A549 (cell line): ENCODE measurements at regions not wholly inside any gene's neighbourhood (a gene's known extent, or its start where the extent isn't known, plus 50 kb on each side); places are given as distances from the start of the nearest gene placed in this dataset.

ENCODE experiments used
- ATAC-seq, 2 experiments: fragments of 200-7000 bp in 1 of 2; fragments of >200 bp in 1 of 2; cut with Nextera tagmentation in 1 of 2; cut with Tn5 transposase in 1 of 2; 3 replicates each; pipeline versions ENCODE4 v1.8.0 to v1.9.1; 2018 to 2020; ENCODE audit warnings: mild to moderate bottlenecking in 1 of 2, moderate library complexity in 1 of 2
- CTCF ChIA-PET: fragments of 300-600 bp; sonication (Branson Sonifier 250); formaldehyde crosslinking; extraction: SDS; loops from one replicate; lab custom pipeline; 2021; ENCODE audit warnings: antibody characterized with exemption, inconsistent platforms; lab: Yijun Ruan, JAX
- POLR2A ChIA-PET: fragments of 350-600 bp; formaldehyde crosslinking; extraction: SDS; loops from one replicate; lab custom pipeline; 2021; ENCODE audit warnings: antibody characterized with exemption, inconsistent platforms; lab: Yijun Ruan, JAX
- DNase-seq, 2 experiments: peaks; one replicate each; pipeline versions ENCODE4 v3.0.0 to v3.0.0-alpha.2; 2011 to 2016; ENCODE audit warnings: low read depth in 1 of 2, low spot score in 1 of 2
- FAIRE-seq: peaks from 2 replicates; lab custom pipeline; 2011; peaks lifted over from hg19 to GRCh38; lab: Jason Lieb, UNC
- H3K27ac ChIP-seq, 2 experiments: fragments of >200 bp; sonication (Bioruptor Twin); formaldehyde crosslinking; 3 replicates each; pipeline ENCODE4 v1.5.1; 2016 to 2017
- H3K4me1 ChIP-seq: fragments of >200 bp; sonication (Bioruptor Twin); formaldehyde crosslinking; 3 replicates; pipeline ENCODE4 v1.6.1; 2016
- H3K4me2 ChIP-seq: fragments of >200 bp; sonication (Bioruptor Twin); formaldehyde crosslinking; 3 replicates; pipeline ENCODE4 v1.6.1; 2016
- H3K4me3 ChIP-seq: fragments of >200 bp; sonication (Bioruptor Twin); formaldehyde crosslinking; 3 replicates; pipeline ENCODE4 v1.5.1; 2016
- H3K9me3 ChIP-seq: fragments of >200 bp; sonication (Bioruptor Twin); formaldehyde crosslinking; 3 replicates; pipeline ENCODE4 v1.6.1; 2016
- CBX2 ChIP-seq: fragments of 200-600 bp; sonication (generic); IDR thresholded peaks from 2 replicates; pipeline ENCODE4 v1.6.1; 2016; ENCODE audit warnings: low read depth, mild to moderate bottlenecking, borderline replicate concordance
- CEBPB ChIP-seq, 2 experiments: fragments of >200 bp in 1 of 2; sonication (Bioruptor Twin) in 1 of 2; formaldehyde crosslinking in 1 of 2; IDR thresholded peaks; 2 replicates each; pipeline ENCODE4 v1.6.1; 2012 to 2016
- CHD4 ChIP-seq: fragments of 200-600 bp; sonication (generic); IDR thresholded peaks from 2 replicates; pipeline ENCODE4 v1.6.1; 2016; ENCODE audit warnings: antibody characterized with exemption, mild to moderate bottlenecking, borderline replicate concordance
- EHF ChIP-seq: fragments of 250-450 bp; sonication (Bioruptor Pico); IDR thresholded peaks from 2 replicates; pipeline ENCODE4 v1.5.0; 2020; ENCODE audit warnings: mild to moderate bottlenecking
- ESRRA ChIP-seq: fragments of 150-350 bp; IDR thresholded peaks from 2 replicates; pipeline ENCODE4 v1.6.1; 2014; ENCODE audit warnings: mild to moderate bottlenecking, low read length, borderline replicate concordance
- FOXS1 ChIP-seq: fragments of 250-450 bp; sonication (Bioruptor Pico); IDR thresholded peaks from 2 replicates; pipeline ENCODE4 v1.5.0; 2020; ENCODE audit warnings: mild to moderate bottlenecking, moderate library complexity
- HDAC2 ChIP-seq: fragments of 200-600 bp; sonication (generic); IDR thresholded peaks from 2 replicates; pipeline ENCODE4 v1.6.1; 2016
- HEYL ChIP-seq: fragments of 250-450 bp; sonication (Bioruptor Pico); IDR thresholded peaks from 2 replicates; pipeline ENCODE4 v1.8.0; 2021; ENCODE audit warnings: mild to moderate bottlenecking, moderate library complexity
- HOXB13 ChIP-seq: fragments of 250-450 bp; sonication (Bioruptor Pico); IDR thresholded peaks from 2 replicates; pipeline ENCODE4 v1.5.0; 2020; ENCODE audit warnings: low read depth, mild to moderate bottlenecking, moderate library complexity
- HOXB5 ChIP-seq: fragments of 250-450 bp; sonication (Bioruptor Pico); IDR thresholded peaks from 2 replicates; pipeline ENCODE4 v1.5.0; 2020; ENCODE audit warnings: mild to moderate bottlenecking, moderate library complexity
- JUN ChIP-seq, 2 experiments: fragments of >200 bp; sonication (Bioruptor Twin); formaldehyde crosslinking; IDR thresholded peaks; 2 replicates in 1 of 2; 3 replicates in 1 of 2; pipeline ENCODE4 v1.6.1; 2016 to 2017
- KDM5A ChIP-seq: fragments of 200-600 bp; sonication (generic); IDR thresholded peaks from 2 replicates; pipeline ENCODE4 v1.6.1; 2016; ENCODE audit warnings: antibody characterized with exemption, mild to moderate bottlenecking
- MAX ChIP-seq: IDR thresholded peaks from 2 replicates; pipeline ENCODE4 v1.6.1; 2012
- NFE2L2 ChIP-seq: fragments of 150-350 bp; conservative IDR thresholded peaks from 2 replicates; pipeline ENCODE4 v1.6.1; 2014; ENCODE audit warnings: low read length
- NPAS2 ChIP-seq: fragments of 250-450 bp; sonication (Bioruptor Pico); IDR thresholded peaks from 2 replicates; pipeline ENCODE4 v1.8.0; 2022; ENCODE audit warnings: mild to moderate bottlenecking, moderate library complexity, borderline replicate concordance
- NR3C1 ChIP-seq: fragments of >200 bp; sonication (Bioruptor Twin); formaldehyde crosslinking; IDR thresholded peaks from 3 replicates; pipeline ENCODE4 v1.6.1; 2017
- PHF8 ChIP-seq: fragments of 200-600 bp; sonication (generic); IDR thresholded peaks from 2 replicates; pipeline ENCODE4 v1.6.1; 2016; ENCODE audit warnings: low read depth, mild to moderate bottlenecking, antibody characterized with exemption, moderate library complexity, borderline replicate concordance
- POLR2AphosphoS2 ChIP-seq: conservative IDR thresholded peaks from 2 replicates; pipeline ENCODE4 v1.6.1; 2012; ENCODE audit warnings: low read length, improper control_type of control experiment, inconsistent platforms
- RARB ChIP-seq: fragments of 250-450 bp; sonication (Bioruptor Pico); IDR thresholded peaks from 2 replicates; pipeline ENCODE4 v1.8.0; 2021; ENCODE audit warnings: mild to moderate bottlenecking, moderate library complexity
- RCOR1 ChIP-seq: fragments of 150-350 bp; IDR thresholded peaks from 2 replicates; pipeline ENCODE4 v1.6.1; 2014; ENCODE audit warnings: antibody characterized with exemption, low read length, low read depth
- ZFP36 ChIP-seq: fragments of 450-650 bp; IDR thresholded peaks from 2 replicates; pipeline ENCODE4 v1.6.1; 2014; ENCODE audit warnings: borderline replicate concordance; ENCODE audit not compliant: partially characterized antibody
- WGBS: methylation state at CpG from one replicate; pipeline ENCODE4 v1.1.6; 2017; ENCODE audit errors: missing lambda C conversion rate; 5-methylcytosine and 5-hydroxymethylcytosine counted together

GRCh38 chr16:14329727-14330350, 258.7 kb downstream of the MRTFB start:
- TF ChIP-seq HDAC2: no peak
- no peak for TF ChIP-seq NFE2L2
- TF ChIP-seq HOXB5 (CRISPR knock-in tag): no peak
- no peak for TF ChIP-seq PHF8
- no peak for TF ChIP-seq HOXB13
- no peak for TF ChIP-seq RARB (CRISPR knock-in tag)
- no peak for TF ChIP-seq CBX2
- TF ChIP-seq HEYL (CRISPR knock-in tag): no peak
- TF ChIP-seq FOXS1 (CRISPR knock-in tag): no peak
- TF ChIP-seq MAX: no peak
- no peak for TF ChIP-seq CEBPB (IDR thresholded peaks at IDR 0.05)
- no peak for TF ChIP-seq NR3C1
- TF ChIP-seq EHF (CRISPR knock-in tag): no peak
- TF ChIP-seq NPAS2: no peak
- no peak overlapping the region for H3K27ac ChIP-seq
- ChIA-PET POLR2A (no interaction called here), CTCF (interaction anchor here (0.6 to 1.1 kb wide), 2 partner anchors 22 to 37 kb away, joined by 3 to 5 read pairs; no protein-coding TSS in a partner anchor)
- no peak for DNase-seq
- H3K4me2 ChIP-seq: no peak overlapping the region
- ATAC-seq: no peak
- peaks cover 8% of the 10 kb centered on the region for H3K4me1 ChIP-seq
- H3K9me3 ChIP-seq: no peaks in the 10 kb centered on the region; the same call in 2 of the 3 replicates
- no peak for FAIRE-seq
- H3K4me3 ChIP-seq: no peak overlapping the region
- 94% methylated on average over 3 of the region's 3 CpGs for WGBS

DNA sequence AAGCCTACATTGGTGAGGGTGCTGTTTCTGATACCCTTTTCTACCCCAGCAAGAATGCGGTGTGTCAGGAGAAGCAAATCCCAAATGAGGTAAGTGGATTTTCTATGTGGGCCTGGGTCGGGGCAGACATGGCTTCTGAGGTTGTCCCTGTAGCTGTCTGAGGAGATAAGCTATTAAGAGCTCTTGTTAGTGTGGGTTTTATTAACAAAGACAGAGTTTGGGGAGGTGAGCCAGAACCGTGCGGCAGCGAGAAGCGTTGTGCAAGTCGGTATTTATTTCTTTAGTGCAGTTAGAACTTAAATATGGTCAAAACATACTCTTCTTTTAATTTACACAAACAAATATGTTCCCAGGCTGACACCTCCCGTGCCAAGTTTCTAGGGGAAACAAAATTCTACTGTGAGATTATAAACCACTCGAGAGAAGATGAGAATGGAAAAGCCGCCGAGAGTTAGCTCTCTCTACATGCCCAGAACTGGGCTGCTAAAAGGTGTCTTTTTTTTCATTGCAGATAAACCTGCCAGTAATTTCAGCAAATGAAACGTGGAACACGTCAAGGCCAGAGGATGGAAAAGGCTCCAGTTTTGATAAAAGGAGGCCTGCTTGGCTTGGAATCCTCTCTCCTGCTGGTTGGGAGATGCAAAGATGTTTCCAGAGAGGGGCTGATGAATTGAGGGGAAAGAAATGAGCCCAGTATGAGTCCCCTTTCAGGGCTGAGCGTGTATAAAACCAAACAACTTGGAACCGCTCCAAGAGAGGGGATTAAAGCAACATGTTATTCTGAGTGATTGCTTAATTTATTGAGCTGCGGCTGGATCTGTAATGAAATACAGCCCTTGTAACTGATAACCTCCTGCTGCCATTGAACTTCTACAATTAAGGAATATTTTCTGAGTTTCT, 254.6 kb downstream of the MRTFB start:
- DNase-seq (no peak), FAIRE-seq (no peak), ATAC-seq (no peak)
- 94% methylated on average over 16 of the region's 16 CpGs for WGBS
- TF ChIP-seq KDM5A (no peak), POLR2AphosphoS2 (0 out of 2 replicates have a peak, but pooled peaks have one; percentile 61)
- POLR2A ChIA-PET: no interaction called here
- Histone ChIP-seq H3K4me1 (peaks cover 42% of the 10 kb centered on the region), H3K9me3 (no peaks in the 10 kb centered on the region; the same call in 2 of the 3 replicates), H3K4me3 (no peak overlapping the region), H3K4me2 (no peak overlapping the region), H3K27ac (peak overlapping the region in 1 of 2 experiments; percentile 65; a peak in 2 of 6 replicates)
- CTCF ChIA-PET: no interaction called here

- DNase-seq: no peak
- ATAC-seq: no peak
- TF ChIP-seq RCOR1: no peak
- TF ChIP-seq JUN (IDR thresholded peaks at IDR 0.05): 0 out of 5 replicates have a peak, but pooled peaks of 1 of the 2 experiments have one; percentile 30
- TF ChIP-seq, all 56 proteins: peak for 1
- Histone ChIP-seq H3K4me1 (peaks cover 49% of the 10 kb centered on the region), H3K27ac (peak overlapping the region in 1 of 2 experiments; percentile 65; a peak in 2 of 6 replicates), H3K4me2 (peak overlapping the region; percentile 18; the same call in 1 of the 3 replicates), H3K4me3 (no peak overlapping the region), H3K9me3 (no peaks in the 10 kb centered on the region; the same call in 2 of the 3 replicates)
- no peak for FAIRE-seq
- 70% methylated on average over 7 of the region's 7 CpGs for WGBS
- CTCF ChIA-PET: interaction anchor here (0.6 to 1.1 kb wide), 3 partner anchors 8 to 204 kb away, joined by 3 read pairs; no protein-coding TSS in a partner anchor
- POLR2A ChIA-PET: no interaction called here
Observed at GRCh38 chr16:14324581-14324980, 253.5 kb downstream of the MRTFB start.

- no peak overlapping the region for H3K4me3 ChIP-seq
- no peak for DNase-seq
- 96% methylated on average over 9 of the region's 9 CpGs for WGBS
- peak overlapping the region in 1 of 2 experiments; percentile 46; a peak in 1 of 6 replicates for H3K27ac ChIP-seq
- FAIRE-seq: no peak
- ATAC-seq: peak in 1 of 2 experiments; percentile 3; a peak in 2 of 6 replicates
- no peak for TF ChIP-seq ZFP36
- no peak for TF ChIP-seq CHD4
- peak; percentile 24; the same call in 1 of the 2 replicates for TF ChIP-seq POLR2AphosphoS2
- TF ChIP-seq ESRRA: no peak
- TF ChIP-seq HEYL (CRISPR knock-in tag): no peak
- peaks cover 67% of the 10 kb centered on the region for H3K4me1 ChIP-seq
- ChIA-PET CTCF (interaction anchor here (1.5 to 2.1 kb wide), 2 partner anchors 11 to 21 kb away, joined by 6 to 14 read pairs; no protein-coding TSS in a partner anchor), POLR2A (no interaction called here)
- H3K4me2 ChIP-seq: no peak overlapping the region
- no peaks in the 10 kb centered on the region for H3K9me3 ChIP-seq
Observed at GRCh38 chr16:14322186-14322585, 251.1 kb downstream of the MRTFB start.
